Osteocyte (in vitro differentiated cells): ENCODE measurements at regions not wholly inside any gene's neighbourhood (a gene's known extent, or its start where the extent isn't known, plus 50 kb on each side); places are given as distances from the start of the nearest gene placed in this dataset.

Experiments used
- DNase-seq: peaks from one replicate; pipeline ENCODE4 v3.0.0; 2021; ENCODE audit warnings: mixed read lengths; ENCODE audit not compliant: unreplicated experiment; ENCODE audit errors: extremely low spot score
- H3K27ac Mint-ChIP-seq: one replicate; pipeline ENCODE4 v1.8.0; 2021; ENCODE audit warnings: mild to moderate bottlenecking, mixed read lengths; ENCODE audit not compliant: unreplicated experiment
- H3K27me3 Mint-ChIP-seq: one replicate; pipeline ENCODE4 v1.8.0; 2021; ENCODE audit warnings: mixed read lengths; ENCODE audit not compliant: unreplicated experiment
- H3K36me3 Mint-ChIP-seq: one replicate; pipeline ENCODE4 v1.8.0; 2021; ENCODE audit warnings: mixed read lengths; ENCODE audit not compliant: unreplicated experiment
- H3K4me1 Mint-ChIP-seq: one replicate; pipeline ENCODE4 v1.8.0; 2021; ENCODE audit warnings: mixed read lengths; ENCODE audit not compliant: unreplicated experiment
- H3K4me3 Mint-ChIP-seq: one replicate; pipeline ENCODE4 v1.8.0; 2021; ENCODE audit warnings: mild to moderate bottlenecking, moderate library complexity, mixed read lengths; ENCODE audit not compliant: unreplicated experiment
- H3K9me3 Mint-ChIP-seq: one replicate; pipeline ENCODE4 v1.8.0; 2021; ENCODE audit warnings: mixed read lengths; ENCODE audit not compliant: unreplicated experiment
- TF ChIP-seq, protein P1 (sequence below): fragments of 200-600 bp; sonication (generic); IDR thresholded peaks from 2 replicates; pipeline ENCODE4 v1.5.0; 2021; ENCODE audit warnings: antibody characterized with exemption, mild to moderate bottlenecking, moderate library complexity

DNA sequence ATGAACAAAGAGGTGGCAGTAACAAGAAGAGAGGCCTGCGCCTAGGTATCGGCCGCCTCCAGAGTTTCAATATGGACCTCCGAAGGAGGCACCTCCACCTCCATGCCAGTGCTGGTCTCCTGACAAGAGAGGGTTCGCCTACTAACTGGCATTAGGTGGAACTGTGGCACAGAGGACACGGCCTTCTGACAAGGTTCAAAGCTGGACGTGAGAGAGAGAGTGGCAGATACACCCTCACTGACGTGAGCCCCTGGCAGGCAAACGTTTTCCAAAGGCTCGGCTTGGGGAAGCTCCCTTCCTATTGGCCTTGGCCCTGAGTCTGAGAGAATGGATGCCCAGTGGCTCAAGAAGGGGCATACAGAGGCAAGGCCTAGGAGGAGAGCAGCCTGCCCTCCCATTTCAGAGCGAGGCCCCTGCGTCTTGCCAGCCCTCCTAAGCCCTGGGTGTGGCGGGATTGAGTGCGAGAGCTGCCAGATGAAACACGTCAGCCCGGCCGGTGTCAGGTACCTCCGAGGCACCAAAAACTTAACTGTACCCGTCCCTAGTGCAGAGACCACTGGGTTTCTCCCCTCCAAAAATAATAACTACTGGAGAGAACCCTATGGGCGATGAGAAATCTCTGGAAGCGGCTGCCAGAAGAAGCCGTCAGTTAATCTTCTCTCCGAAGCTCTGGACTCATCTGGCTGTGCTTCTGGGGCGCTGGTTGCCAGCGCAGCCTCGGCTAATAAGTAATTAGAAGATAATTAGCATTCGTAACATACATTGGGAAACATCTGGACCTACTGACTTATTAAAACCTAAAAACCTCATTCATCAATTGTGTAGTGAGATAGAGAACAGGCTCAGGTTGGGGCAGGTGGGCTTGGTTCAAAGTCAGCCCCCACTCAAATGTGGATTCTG lies 283.6 kb downstream of the NPHP4 start:
- no peaks in the 10 kb centered on the region for H3K4me1 Mint-ChIP-seq
- H3K27me3 Mint-ChIP-seq, result no peaks in the 10 kb centered on the region
- TF ChIP-seq, protein P1, sequence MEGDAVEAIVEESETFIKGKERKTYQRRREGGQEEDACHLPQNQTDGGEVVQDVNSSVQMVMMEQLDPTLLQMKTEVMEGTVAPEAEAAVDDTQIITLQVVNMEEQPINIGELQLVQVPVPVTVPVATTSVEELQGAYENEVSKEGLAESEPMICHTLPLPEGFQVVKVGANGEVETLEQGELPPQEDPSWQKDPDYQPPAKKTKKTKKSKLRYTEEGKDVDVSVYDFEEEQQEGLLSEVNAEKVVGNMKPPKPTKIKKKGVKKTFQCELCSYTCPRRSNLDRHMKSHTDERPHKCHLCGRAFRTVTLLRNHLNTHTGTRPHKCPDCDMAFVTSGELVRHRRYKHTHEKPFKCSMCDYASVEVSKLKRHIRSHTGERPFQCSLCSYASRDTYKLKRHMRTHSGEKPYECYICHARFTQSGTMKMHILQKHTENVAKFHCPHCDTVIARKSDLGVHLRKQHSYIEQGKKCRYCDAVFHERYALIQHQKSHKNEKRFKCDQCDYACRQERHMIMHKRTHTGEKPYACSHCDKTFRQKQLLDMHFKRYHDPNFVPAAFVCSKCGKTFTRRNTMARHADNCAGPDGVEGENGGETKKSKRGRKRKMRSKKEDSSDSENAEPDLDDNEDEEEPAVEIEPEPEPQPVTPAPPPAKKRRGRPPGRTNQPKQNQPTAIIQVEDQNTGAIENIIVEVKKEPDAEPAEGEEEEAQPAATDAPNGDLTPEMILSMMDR, result no peak
- H3K36me3 Mint-ChIP-seq, result no peaks in the 10 kb centered on the region
- H3K4me3 Mint-ChIP-seq, result no peak overlapping the region
- DNase-seq, result no peak
- no peak overlapping the region for H3K27ac Mint-ChIP-seq
- peaks cover 4% of the 10 kb centered on the region for H3K9me3 Mint-ChIP-seq

DNA sequence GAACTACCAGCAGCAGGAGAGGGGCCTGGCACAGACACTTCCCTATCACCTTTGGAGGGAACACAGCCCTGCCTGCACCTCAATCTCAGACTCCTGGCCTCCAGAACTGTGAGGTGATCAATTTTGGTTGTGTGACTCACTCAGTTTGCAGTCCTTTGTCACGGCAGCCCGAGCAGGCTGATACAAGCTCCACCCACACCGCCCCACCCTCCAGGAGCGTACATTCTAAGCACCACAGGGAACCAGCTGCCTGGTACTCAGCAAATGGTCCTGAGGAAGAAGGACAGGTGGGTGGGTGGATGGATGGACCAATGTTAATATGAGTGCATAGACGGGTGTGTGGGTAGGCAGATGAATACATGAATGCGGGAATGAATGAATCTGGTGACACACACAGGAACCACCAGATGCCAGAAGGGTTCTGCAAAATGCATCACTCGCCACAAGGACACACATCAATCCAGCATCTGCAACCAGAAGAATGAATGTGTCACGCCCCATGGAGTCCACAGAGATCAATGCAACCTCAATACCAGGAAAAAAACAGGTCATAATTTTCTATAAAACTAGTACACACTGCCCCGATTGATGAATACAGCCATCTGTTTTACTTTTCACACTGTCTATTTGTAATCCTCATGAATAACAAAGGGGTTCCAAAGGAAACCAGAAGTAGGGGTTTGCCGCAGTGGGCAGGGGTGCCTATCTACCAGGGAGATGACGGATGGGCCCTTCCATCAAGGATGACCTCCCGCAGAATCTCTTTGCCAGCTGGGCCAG lies 284.5 kb downstream of the NPHP4 start:
- no peak for DNase-seq
- TF ChIP-seq, protein P1, result no peak
- H3K27ac Mint-ChIP-seq, result no peak overlapping the region
- no peaks in the 10 kb centered on the region for H3K27me3 Mint-ChIP-seq
- peaks cover 4% of the 10 kb centered on the region for H3K9me3 Mint-ChIP-seq
- H3K4me1 Mint-ChIP-seq, result no peaks in the 10 kb centered on the region
- H3K4me3 Mint-ChIP-seq, result no peak overlapping the region
- no peaks in the 10 kb centered on the region for H3K36me3 Mint-ChIP-seq

DNA sequence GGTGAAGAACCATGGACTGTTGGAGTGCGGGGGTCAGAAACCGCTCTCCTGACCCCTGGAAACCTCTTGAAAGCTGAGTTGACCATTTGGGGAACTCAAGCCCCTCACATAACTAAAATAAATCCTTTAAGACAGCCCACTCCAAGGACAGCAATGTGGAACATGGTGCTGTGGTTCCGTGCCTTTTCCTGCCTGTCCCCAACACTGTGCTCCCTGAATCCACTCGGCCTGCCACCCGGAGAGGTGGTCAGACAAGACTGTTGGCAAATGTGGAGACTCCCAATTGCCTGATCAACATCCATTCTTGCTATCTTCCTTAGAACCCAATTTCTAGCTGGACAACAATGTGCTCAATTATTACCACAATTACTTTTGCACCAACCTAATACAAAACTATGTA lies 286.0 kb downstream of the NPHP4 start:
- Mint-ChIP-seq H3K9me3 (peaks cover 4% of the 10 kb centered on the region), H3K4me3 (no peak overlapping the region), H3K36me3 (no peaks in the 10 kb centered on the region), H3K27me3 (no peaks in the 10 kb centered on the region), H3K27ac (no peak overlapping the region), H3K4me1 (no peaks in the 10 kb centered on the region)
- TF ChIP-seq, protein P1, result no peak
- DNase-seq, result no peak

DNA sequence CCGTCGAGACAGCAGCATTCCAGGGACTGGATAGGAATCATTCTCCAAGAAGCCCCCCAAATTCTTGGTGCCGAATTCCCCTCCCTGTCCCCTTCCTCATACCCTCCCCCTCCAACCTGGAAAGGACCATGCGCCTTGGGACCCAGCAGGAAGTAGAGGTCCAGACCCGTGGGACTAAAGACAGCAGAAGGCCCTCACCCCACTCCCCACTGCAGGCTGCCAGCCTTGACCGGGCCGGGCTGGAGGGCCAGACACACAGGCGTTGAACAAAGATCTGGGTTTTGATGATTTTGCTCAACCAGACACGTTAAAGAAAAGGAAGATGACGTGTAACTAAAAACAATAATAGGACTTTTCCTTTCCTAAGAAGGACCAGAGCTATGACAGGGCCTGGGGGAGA lies 286.5 kb downstream of the NPHP4 start:
- H3K4me1 Mint-ChIP-seq, result no peaks in the 10 kb centered on the region
- no peaks in the 10 kb centered on the region for H3K27me3 Mint-ChIP-seq
- no peaks in the 10 kb centered on the region for H3K36me3 Mint-ChIP-seq
- no peak overlapping the region for H3K27ac Mint-ChIP-seq
- TF ChIP-seq, protein P1, result no peak
- no peak for DNase-seq
- no peak overlapping the region for H3K4me3 Mint-ChIP-seq
- H3K9me3 Mint-ChIP-seq, result peaks cover 4% of the 10 kb centered on the region
